K562 (cell line): ENCODE measurements at regions not wholly inside any gene's neighbourhood (a gene's known extent, or its start where the extent isn't known, plus 50 kb on each side); places are given as distances from the start of the nearest gene placed in this dataset.

Source experiments
- HLTF ChIP-seq: fragments of 450-650 bp; IDR thresholded peaks from 2 replicates; pipeline ENCODE4 v1.6.1; 2016
- TF ChIP-seq, protein P1 (sequence below), 2 experiments: fragments of 450-650 bp; IDR thresholded peaks; 2 replicates each; pipeline ENCODE4 v1.6.1; 2016; ENCODE audit warnings: mild to moderate bottlenecking in 2 of 2, borderline replicate concordance in 1 of 2, low read depth in 1 of 2, moderate library complexity in 1 of 2

DNA sequence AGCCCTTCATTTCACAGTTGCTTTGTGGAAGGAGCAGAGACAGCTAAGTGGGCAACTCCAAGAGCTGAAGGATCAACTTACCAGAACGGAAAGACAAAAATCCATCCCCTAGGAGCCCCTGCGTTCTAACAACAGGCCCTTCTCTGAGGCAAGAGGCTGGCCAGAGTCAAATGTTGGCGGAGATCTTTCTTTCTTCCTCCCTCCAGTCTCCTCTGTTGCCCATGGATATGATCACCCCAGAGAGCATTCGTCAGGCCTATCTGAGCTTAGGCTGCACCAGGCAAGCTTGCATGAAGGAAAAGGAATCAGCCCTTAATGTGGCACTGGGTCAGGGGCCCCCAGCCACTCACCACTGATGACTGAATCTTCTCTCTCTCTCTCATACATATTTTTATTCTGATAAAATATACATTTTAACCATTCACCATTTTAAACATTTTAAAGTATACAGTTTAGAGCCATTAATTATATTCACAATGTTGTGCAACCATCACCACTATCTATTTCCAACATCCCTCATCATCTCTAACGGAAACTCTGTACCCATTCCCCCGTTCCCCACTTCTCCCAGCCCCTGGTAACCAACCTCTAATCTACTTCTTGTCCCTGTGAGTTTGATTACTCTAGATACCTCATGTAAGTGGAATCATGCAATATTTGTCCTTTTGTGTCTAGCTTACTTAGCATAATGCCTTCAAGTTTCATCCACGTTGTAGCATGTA, 52.9 kb upstream of the CCND2 start (continued):
- TF ChIP-seq, protein P1, sequence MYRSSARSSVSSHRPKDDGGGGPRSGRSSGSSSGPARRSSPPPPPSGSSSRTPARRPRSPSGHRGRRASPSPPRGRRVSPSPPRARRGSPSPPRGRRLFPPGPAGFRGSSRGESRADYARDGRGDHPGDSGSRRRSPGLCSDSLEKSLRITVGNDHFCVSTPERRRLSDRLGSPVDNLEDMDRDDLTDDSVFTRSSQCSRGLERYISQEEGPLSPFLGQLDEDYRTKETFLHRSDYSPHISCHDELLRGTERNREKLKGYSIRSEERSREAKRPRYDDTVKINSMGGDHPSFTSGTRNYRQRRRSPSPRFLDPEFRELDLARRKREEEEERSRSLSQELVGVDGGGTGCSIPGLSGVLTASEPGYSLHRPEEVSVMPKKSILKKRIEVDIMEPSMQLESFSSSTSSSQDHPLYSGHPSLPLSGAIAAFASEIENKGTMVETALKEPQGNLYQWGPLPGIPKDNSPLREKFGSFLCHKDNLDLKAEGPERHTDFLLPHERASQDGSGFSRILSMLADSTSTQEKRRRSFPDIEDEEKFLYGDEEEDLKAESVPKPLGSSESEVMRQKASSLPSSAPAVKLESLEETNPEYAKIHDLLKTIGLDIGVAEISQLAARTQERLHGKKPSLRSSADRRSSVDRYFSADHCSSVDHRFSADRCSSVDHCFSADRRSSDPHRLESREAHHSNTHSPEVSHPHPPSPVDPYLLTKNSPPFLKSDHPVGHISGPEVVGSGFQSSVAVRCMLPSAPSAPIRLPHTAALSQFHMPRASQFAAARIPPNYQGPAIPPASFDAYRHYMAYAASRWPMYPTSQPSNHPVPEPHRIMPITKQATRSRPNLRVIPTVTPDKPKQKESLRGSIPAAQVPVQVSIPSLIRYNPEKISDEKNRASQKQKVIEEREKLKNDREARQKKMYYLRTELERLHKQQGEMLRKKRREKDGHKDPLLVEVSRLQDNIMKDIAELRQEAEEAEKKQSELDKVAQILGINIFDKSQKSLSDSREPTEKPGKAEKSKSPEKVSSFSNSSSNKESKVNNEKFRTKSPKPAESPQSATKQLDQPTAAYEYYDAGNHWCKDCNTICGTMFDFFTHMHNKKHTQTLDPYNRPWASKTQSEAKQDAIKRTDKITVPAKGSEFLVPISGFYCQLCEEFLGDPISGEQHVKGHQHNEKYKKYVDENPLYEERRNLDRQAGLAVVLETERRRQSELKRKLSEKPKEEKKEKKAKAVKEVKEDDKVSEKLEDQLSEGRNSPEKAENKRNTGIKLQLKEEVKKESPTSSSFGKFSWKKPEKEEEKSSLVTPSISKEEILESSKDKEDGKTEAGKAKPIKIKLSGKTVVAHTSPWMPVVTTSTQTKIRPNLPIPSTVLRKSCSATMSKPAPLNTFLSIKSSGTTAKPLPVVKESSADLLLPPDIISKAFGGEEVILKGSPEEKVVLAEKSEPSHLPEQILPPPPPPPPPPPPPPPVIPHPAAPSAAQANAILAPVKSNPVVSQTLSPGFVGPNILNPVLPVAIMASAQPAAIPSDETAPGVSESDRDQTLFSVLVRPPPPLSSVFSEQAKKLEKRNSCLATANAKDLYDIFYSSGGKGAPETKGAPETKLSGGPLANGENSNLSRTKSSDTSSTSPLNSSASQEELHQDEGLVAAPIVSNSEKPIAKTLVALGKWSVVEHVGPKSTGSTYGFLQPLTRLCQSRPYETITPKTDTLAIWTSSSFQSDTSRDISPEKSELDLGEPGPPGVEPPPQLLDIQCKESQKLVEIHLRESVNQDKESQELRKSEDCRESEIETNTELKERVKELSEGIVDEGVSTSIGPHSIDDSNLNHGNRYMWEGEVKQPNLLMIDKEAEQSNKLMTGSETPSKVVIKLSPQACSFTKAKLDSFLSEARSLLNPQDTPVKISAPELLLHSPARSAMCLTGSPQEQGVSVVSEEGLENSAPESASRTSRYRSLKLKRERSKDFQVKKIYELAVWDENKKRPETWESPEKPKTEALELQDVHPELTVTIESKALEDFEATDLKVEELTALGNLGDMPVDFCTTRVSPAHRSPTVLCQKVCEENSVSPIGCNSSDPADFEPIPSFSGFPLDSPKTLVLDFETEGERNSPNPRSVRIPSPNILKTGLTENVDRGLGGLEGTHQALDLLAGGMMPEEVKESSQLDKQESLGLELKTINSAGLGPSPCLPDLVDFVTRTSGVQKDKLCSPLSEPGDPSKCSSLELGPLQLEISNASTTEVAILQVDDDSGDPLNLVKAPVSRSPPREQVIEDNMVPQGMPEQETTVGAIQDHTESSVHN (IDR thresholded peaks at IDR 0.05; ENCODE audit: borderline replicate concordance in 1 of 2, low read depth in 1 of 2), result no peak
- no peak for TF ChIP-seq HLTF
